ENCODE measurements at regions not wholly inside any gene's neighbourhood (a gene's known extent, or its start where the extent isn't known, plus 50 kb on each side); places are given as distances from the start of the nearest gene placed in this dataset.
"Not testable (repeated sequence)": the region's sequence is repeated elsewhere in the genome, so short reads cannot be mapped to it uniquely, and the experiment has no call there.

GRCh38 chr5:28807195-28807729 lies 1768.9 kb upstream of the CDH9 start:
- no peak for TF ChIP-seq CTCF (IDR thresholded peaks at IDR 0.05)
- TF ChIP-seq POLR2A (IDR thresholded peaks at IDR 0.05), result no peak
- Histone ChIP-seq H3K27ac (no peak overlapping the region), H3K4me3 (no peak overlapping the region), H3K4me1 (no peaks in the 10 kb centered on the region), H3K9me3 (no peaks in the 10 kb centered on the region), H3K36me3 (replicated peaks in 1 of 2; ENCODE audit: insufficient read depth in 1 of 2, low read depth in 2 of 2) (no peaks in the 10 kb centered on the region), H3K27me3 (no peaks in the 10 kb centered on the region)
- WGBS, 2 donors, result 13 to 21% methylated on average over 2 of the region's 2 CpGs
- ATAC-seq (no peak), DNase-seq (no peak)
- intact Hi-C loops (cut with DNase I), result no loop called here

GRCh38 chr5:28799035-28799434 lies 1760.6 kb upstream of the CDH9 start:
- H3K4me3 ChIP-seq; ATAC-seq; H3K4me1 ChIP-seq; DNase-seq; H3K27me3 ChIP-seq; H3K9me3 ChIP-seq; H3K27ac ChIP-seq; H3K36me3 ChIP-seq (replicated peaks in 1 of 2; ENCODE audit: insufficient read depth in 1 of 2, low read depth in 2 of 2); intact Hi-C loops (cut with DNase I): not testable (repeated sequence)
- 89 to 91% methylated on average over 14 to 16 of the region's 16 CpGs for WGBS, 2 donors

GRCh38 chr5:28788954-28789353 lies 1750.6 kb upstream of the CDH9 start:
- no peak for DNase-seq
- Histone ChIP-seq H3K36me3 (replicated peaks in 1 of 2; ENCODE audit: insufficient read depth in 1 of 2, low read depth in 2 of 2) (no peaks in the 10 kb centered on the region), H3K4me1 (no peaks in the 10 kb centered on the region), H3K27ac (no peak overlapping the region), H3K9me3 (no peaks in the 10 kb centered on the region), H3K27me3 (no peaks in the 10 kb centered on the region), H3K4me3 (no peak overlapping the region)
- ATAC-seq, result no peak
- TF ChIP-seq POLR2A (IDR thresholded peaks at IDR 0.05) (no peak), CTCF (IDR thresholded peaks at IDR 0.05) (no peak)
- intact Hi-C loops (cut with DNase I), result no loop called here

GRCh38 chr5:28780083-28780692 lies 1741.8 kb upstream of the CDH9 start:
- no peak for ATAC-seq
- intact Hi-C loops (cut with DNase I), result no loop called here
- Histone ChIP-seq H3K4me3 (no peak overlapping the region), H3K27me3 (no peaks in the 10 kb centered on the region), H3K27ac (no peak overlapping the region), H3K36me3 (replicated peaks in 1 of 2; ENCODE audit: insufficient read depth in 1 of 2, low read depth in 2 of 2) (no peaks in the 10 kb centered on the region), H3K9me3 (no peaks in the 10 kb centered on the region), H3K4me1 (no peaks in the 10 kb centered on the region)
- no peak for DNase-seq
- 57 to 61% methylated on average over 1 of the region's 1 CpG for WGBS, 2 donors
- no peak for TF ChIP-seq CTCF (IDR thresholded peaks at IDR 0.05)
- TF ChIP-seq POLR2A (IDR thresholded peaks at IDR 0.05), result no peak

- H3K36me3 ChIP-seq (replicated peaks in 1 of 2; ENCODE audit: insufficient read depth in 1 of 2, low read depth in 2 of 2), result no peaks in the 10 kb centered on the region
- no peaks in the 10 kb centered on the region for H3K4me1 ChIP-seq
- H3K4me3 ChIP-seq, result no peak overlapping the region
- no peaks in the 10 kb centered on the region for H3K9me3 ChIP-seq
- TF ChIP-seq CTCF (IDR thresholded peaks at IDR 0.05) (peak in 1 of 7 experiments; percentile 6), POLR2A (IDR thresholded peaks at IDR 0.05) (no peak)
- no peaks in the 10 kb centered on the region for H3K27me3 ChIP-seq
- no peak overlapping the region for H3K27ac ChIP-seq
- ATAC-seq (no peak), DNase-seq (no peak)
- intact Hi-C loops (cut with DNase I), result no loop called here
Observed at GRCh38 chr5:28779161-28779754, 1740.9 kb upstream of the CDH9 start.

Measured in body of pancreas (tissue), 4 donors.